GM10266 (cell line): ENCODE measurements at regions not wholly inside any gene's neighbourhood (a gene's known extent, or its start where the extent isn't known, plus 50 kb on each side); places are given as distances from the start of the nearest gene placed in this dataset.

Experiments
- DNase-seq: peaks from one replicate; pipeline ENCODE4 v3.0.0; 2012; ENCODE audit errors: extremely low spot score
- CTCF ChIP-seq: IDR thresholded peaks from 2 replicates; pipeline ENCODE4 v1.5.1; 2012; ENCODE audit warnings: mild to moderate bottlenecking, low read depth; ENCODE audit not compliant: control insufficient read depth, insufficient read depth; ENCODE audit errors: missing control alignments

DNA sequence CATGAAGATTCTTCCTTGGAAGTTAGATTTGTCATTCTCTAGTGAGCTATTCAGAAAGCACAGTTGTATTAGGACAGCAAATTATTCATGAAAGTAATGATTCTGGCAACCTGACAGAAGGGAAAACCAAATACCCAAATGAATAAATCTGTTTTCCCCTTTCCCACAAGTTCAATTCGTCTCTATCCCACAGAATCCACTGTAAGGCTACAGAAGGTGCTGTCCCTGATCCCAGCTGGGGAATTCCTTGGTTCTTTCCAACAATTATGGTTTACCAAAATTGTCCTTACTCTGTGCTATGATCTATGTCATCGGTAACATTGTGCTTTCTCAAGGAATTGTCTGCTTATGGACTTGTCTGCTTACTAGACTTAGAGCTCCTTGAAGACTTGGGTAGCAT, 104.2 kb downstream of the FASLG start:
- no peak for DNase-seq
- TF ChIP-seq CTCF, result no peak

DNA sequence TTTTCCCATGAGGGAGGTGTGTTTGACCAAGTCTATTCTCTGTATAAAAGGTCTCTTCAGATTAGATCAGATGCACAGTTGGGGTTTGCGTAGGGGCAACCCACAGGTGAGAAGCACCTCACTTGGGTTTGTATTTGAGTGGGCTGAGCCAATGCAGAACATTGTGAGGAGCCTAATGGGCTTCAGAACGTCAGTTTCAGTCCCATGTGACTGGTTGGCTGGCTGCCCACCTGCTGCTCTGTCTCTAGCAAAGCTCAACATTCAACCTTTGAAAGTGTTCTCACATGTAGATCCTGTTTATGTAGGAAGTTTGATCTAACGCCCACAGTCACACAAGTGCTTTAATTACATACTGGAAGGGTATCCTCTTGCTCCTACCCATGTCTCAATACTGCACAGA, 105.5 kb downstream of the FASLG start:
- TF ChIP-seq CTCF, result no peak
- DNase-seq, result no peak

GRCh38 chr1:172766462-172766861, 107.6 kb downstream of the FASLG start:
- no peak for TF ChIP-seq CTCF

GRCh38 chr1:172770071-172770470, 111.2 kb downstream of the FASLG start:
- no peak for DNase-seq
- no peak for TF ChIP-seq CTCF

More at GRCh38 chr1:172766462-172766861, 107.6 kb downstream of the FASLG start:
- DNase-seq, result no peak

DNA sequence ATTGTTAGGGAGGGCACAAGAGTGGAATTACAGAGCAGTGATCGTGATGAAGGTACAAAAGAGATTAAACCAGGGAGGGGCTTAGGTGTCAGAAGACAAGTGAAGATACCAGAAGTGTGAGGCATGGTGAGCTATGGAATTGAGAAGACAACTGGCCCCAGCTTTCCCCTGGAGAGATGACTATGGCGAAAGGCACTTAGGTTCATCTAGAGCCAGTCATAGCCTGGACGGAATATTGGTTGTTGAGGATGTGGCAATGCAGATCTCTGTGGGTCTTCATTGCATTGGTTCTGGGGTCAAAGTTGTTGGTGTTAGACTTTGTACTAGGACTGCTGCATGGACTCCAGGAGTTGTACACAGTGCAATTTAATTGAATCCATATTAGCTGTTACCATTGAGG, 115.7 kb downstream of the FASLG start:
- TF ChIP-seq CTCF, result no peak
- no peak for DNase-seq

DNA sequence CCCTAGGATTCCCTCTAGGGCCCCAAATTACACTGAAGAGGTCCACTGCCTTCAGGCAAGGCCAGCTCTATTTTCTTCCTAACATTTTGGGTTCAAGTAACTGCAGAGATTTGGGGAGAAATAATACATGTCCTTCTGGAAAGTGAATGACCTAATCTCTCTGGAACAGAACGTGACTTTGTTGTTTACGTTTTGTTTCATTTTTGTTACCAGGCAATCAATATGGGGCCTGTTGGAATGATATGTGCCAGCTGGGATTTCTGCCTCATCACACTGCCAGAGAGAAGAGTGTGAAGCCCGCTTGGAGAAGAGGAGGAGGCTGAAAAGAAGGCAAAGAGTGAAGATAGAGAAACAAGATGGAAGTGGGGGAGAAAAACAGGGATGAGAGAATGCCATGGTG, 116.7 kb downstream of the FASLG start:
- TF ChIP-seq CTCF, result no peak
- no peak for DNase-seq

DNA sequence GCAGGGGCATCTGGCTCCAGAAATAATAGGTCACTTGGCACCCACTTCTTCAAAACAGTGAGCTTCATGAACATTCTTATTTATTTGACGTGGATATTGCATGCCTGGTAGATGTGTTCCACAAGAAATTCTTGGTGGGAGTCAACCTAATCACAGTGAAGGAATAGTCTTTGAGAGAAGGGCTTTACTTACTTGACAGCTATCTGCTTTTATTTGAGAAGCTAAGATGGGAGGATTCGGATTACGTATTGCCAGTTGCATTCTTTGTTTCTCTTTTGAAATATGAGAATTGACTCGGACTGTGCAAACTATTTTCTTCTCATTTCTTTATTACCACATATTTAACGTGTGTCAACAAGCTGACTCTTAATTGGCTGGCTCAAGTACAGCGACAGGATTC, 117.2 kb downstream of the FASLG start:
- TF ChIP-seq CTCF, result no peak
- DNase-seq, result no peak

GRCh38 chr1:172777767-172778166, 118.9 kb downstream of the FASLG start:
- no peak for DNase-seq
- TF ChIP-seq CTCF, result no peak
